Astrocyte (in vitro differentiated cells and primary cell): ENCODE measurements at regions not wholly inside any gene's neighbourhood (a gene's known extent, or its start where the extent isn't known, plus 50 kb on each side); places are given as distances from the start of the nearest gene placed in this dataset.

ENCODE experiments used
- DNase-seq: peaks from one replicate; pipeline ENCODE4 v3.0.0-alpha.2; 2010; ENCODE audit warnings: low read depth
- FAIRE-seq: peaks from 2 replicates; lab custom pipeline; 2011; peaks lifted over from hg19 to GRCh38; lab: Jason Lieb, UNC
- H2AFZ ChIP-seq: 2 replicates; pipeline ENCODE4 v1.6.0; 2012; ENCODE audit warnings: low read depth, low read length, inconsistent platforms
- H3K27ac ChIP-seq: 2 replicates; pipeline ENCODE4 v1.5.1; 2011; ENCODE audit warnings: low read depth, low read length, inconsistent platforms
- H3K27me3 ChIP-seq: 2 replicates; pipeline ENCODE4 v1.6.0; 2011; ENCODE audit warnings: low read length, inconsistent platforms; ENCODE audit not compliant: insufficient read depth
- H3K36me3 ChIP-seq: 2 replicates; pipeline ENCODE4 v1.5.1; 2011; ENCODE audit warnings: low read length, inconsistent platforms; ENCODE audit not compliant: insufficient read depth
- H3K4me1 ChIP-seq: 2 replicates; pipeline ENCODE4 v1.5.1; 2011; ENCODE audit warnings: low read length, inconsistent platforms; ENCODE audit not compliant: insufficient read depth
- H3K4me2 ChIP-seq: 2 replicates; pipeline ENCODE4 v1.6.0; 2012; ENCODE audit warnings: low read length, inconsistent platforms
- H3K4me3 ChIP-seq: 2 replicates; pipeline ENCODE4 v1.5.1; 2011; ENCODE audit warnings: low read depth, mild to moderate bottlenecking, low read length, inconsistent platforms; ENCODE audit not compliant: insufficient read depth
- H3K79me2 ChIP-seq: 2 replicates; pipeline ENCODE4 v1.6.0; 2012; ENCODE audit warnings: mild to moderate bottlenecking, low read length, inconsistent platforms; ENCODE audit not compliant: insufficient read depth
- H3K9ac ChIP-seq: 2 replicates; pipeline ENCODE4 v1.6.0; 2012; ENCODE audit warnings: mild to moderate bottlenecking, low read length, inconsistent platforms
- H3K9me3 ChIP-seq: 2 replicates; pipeline ENCODE4 v1.5.1; 2012; ENCODE audit warnings: low read depth, mild to moderate bottlenecking, low read length, inconsistent platforms; ENCODE audit not compliant: insufficient read depth
- H4K20me1 ChIP-seq: 2 replicates; pipeline ENCODE4 v1.6.0; 2012; ENCODE audit warnings: low read length, inconsistent platforms; ENCODE audit not compliant: insufficient read depth
- H3K27ac Mint-ChIP-seq: one replicate; pipeline ENCODE4 v1.8.0; 2021; ENCODE audit warnings: mild to moderate bottlenecking, mixed read lengths; ENCODE audit not compliant: unreplicated experiment
- H3K27me3 Mint-ChIP-seq: one replicate; pipeline ENCODE4 v1.8.0; 2021; ENCODE audit warnings: low read depth, mixed read lengths; ENCODE audit not compliant: unreplicated experiment
- H3K36me3 Mint-ChIP-seq: one replicate; pipeline ENCODE4 v1.8.0; 2021; ENCODE audit warnings: low read depth, mixed read lengths; ENCODE audit not compliant: unreplicated experiment
- H3K4me1 Mint-ChIP-seq: one replicate; pipeline ENCODE4 v1.8.0; 2021; ENCODE audit warnings: low read depth, mixed read lengths; ENCODE audit not compliant: unreplicated experiment
- H3K4me3 Mint-ChIP-seq: one replicate; pipeline ENCODE4 v1.8.0; 2021; ENCODE audit warnings: mild to moderate bottlenecking, moderate library complexity, mixed read lengths; ENCODE audit not compliant: unreplicated experiment
- H3K9me3 Mint-ChIP-seq: one replicate; pipeline ENCODE4 v1.8.0; 2021; ENCODE audit warnings: mild to moderate bottlenecking, mixed read lengths; ENCODE audit not compliant: unreplicated experiment
- CTCF ChIP-seq: IDR thresholded peaks from 2 replicates; pipeline ENCODE4 v1.5.1; 2011; ENCODE audit warnings: low read depth, mild to moderate bottlenecking, inconsistent platforms, low read length, moderate library complexity; ENCODE audit not compliant: insufficient read depth
- EZH2 ChIP-seq: IDR thresholded peaks from 2 replicates; pipeline ENCODE4 v1.6.1; 2012; ENCODE audit warnings: mild to moderate bottlenecking, low read length, inconsistent platforms; ENCODE audit not compliant: insufficient read depth

- TF ChIP-seq EZH2 (no peak), CTCF (no peak)
- Histone ChIP-seq H4K20me1 (no peaks in the 10 kb centered on the region), H3K4me3 (no peak overlapping the region), H3K36me3 (no peaks in the 10 kb centered on the region), H3K79me2 (no peaks in the 10 kb centered on the region), H3K4me2 (no peak overlapping the region), H2AFZ (no peak overlapping the region), H3K9me3 (no peaks in the 10 kb centered on the region), H3K4me1 (peaks cover 24% of the 10 kb centered on the region), H3K27ac (no peak overlapping the region), H3K9ac (no peak overlapping the region), H3K27me3 (no peaks in the 10 kb centered on the region)
- H3K27ac Mint-ChIP-seq, result no peak overlapping the region
- peaks cover 2% of the 10 kb centered on the region for H3K9me3 Mint-ChIP-seq
- H3K4me3 Mint-ChIP-seq, result no peak overlapping the region
- peaks cover 17% of the 10 kb centered on the region for H3K4me1 Mint-ChIP-seq
- no peaks in the 10 kb centered on the region for H3K36me3 Mint-ChIP-seq
- FAIRE-seq, result no peak
- DNase-seq, result no peak
- no peaks in the 10 kb centered on the region for H3K27me3 Mint-ChIP-seq
Observed at GRCh38 chr2:75278821-75279379, 79.6 kb upstream of the TACR1 start.

- peaks cover 24% of the 10 kb centered on the region for H3K4me1 ChIP-seq
- FAIRE-seq, result no peak
- H3K4me3 ChIP-seq, result no peak overlapping the region
- TF ChIP-seq EZH2 (no peak), CTCF (no peak)
- Mint-ChIP-seq H3K27ac (no peak overlapping the region), H3K9me3 (peaks cover 2% of the 10 kb centered on the region), H3K4me1 (peaks cover 17% of the 10 kb centered on the region), H3K36me3 (no peaks in the 10 kb centered on the region), H3K27me3 (no peaks in the 10 kb centered on the region), H3K4me3 (no peak overlapping the region)
- no peak overlapping the region for H3K4me2 ChIP-seq
- no peak overlapping the region for H3K9ac ChIP-seq
- H3K79me2 ChIP-seq, result no peaks in the 10 kb centered on the region
- no peaks in the 10 kb centered on the region for H3K27me3 ChIP-seq
- H3K36me3 ChIP-seq, result no peaks in the 10 kb centered on the region
- no peak overlapping the region for H2AFZ ChIP-seq
- no peaks in the 10 kb centered on the region for H4K20me1 ChIP-seq
- no peak for DNase-seq
- H3K27ac ChIP-seq, result no peak overlapping the region
- H3K9me3 ChIP-seq, result no peaks in the 10 kb centered on the region
Observed at GRCh38 chr2:75278314-75278713, 79.0 kb upstream of the TACR1 start.

- H3K36me3 Mint-ChIP-seq, result no peaks in the 10 kb centered on the region
- DNase-seq (peak; percentile 67), FAIRE-seq (peak; percentile 97)
- H4K20me1 ChIP-seq, result no peaks in the 10 kb centered on the region
- peaks cover 24% of the 10 kb centered on the region for H3K4me1 ChIP-seq
- H3K4me2 ChIP-seq, result peak overlapping the region; percentile 83
- H3K27ac Mint-ChIP-seq, result peak overlapping the region; percentile 31
- H3K27me3 ChIP-seq, result no peaks in the 10 kb centered on the region
- TF ChIP-seq CTCF (no peak), EZH2 (no peak)
- H3K9ac ChIP-seq, result peak overlapping the region; percentile 38
- peak overlapping the region; percentile 37 for H3K27ac ChIP-seq
- no peak overlapping the region for H2AFZ ChIP-seq
- peak overlapping the region; percentile 40 for H3K4me3 Mint-ChIP-seq
- H3K36me3 ChIP-seq, result no peaks in the 10 kb centered on the region
- H3K79me2 ChIP-seq, result no peaks in the 10 kb centered on the region
- no peaks in the 10 kb centered on the region for H3K9me3 ChIP-seq
- H3K4me1 Mint-ChIP-seq, result peaks cover 17% of the 10 kb centered on the region
- peak overlapping the region; percentile 44 for H3K4me3 ChIP-seq
- H3K9me3 Mint-ChIP-seq, result peaks cover 2% of the 10 kb centered on the region
- no peaks in the 10 kb centered on the region for H3K27me3 Mint-ChIP-seq
Observed at GRCh38 chr2:75277111-75277510, 77.8 kb upstream of the TACR1 start.
